ENCODE measurements at regions not wholly inside any gene's neighbourhood (a gene's known extent, or its start where the extent isn't known, plus 50 kb on each side); places are given as distances from the start of the nearest gene placed in this dataset.

DNA sequence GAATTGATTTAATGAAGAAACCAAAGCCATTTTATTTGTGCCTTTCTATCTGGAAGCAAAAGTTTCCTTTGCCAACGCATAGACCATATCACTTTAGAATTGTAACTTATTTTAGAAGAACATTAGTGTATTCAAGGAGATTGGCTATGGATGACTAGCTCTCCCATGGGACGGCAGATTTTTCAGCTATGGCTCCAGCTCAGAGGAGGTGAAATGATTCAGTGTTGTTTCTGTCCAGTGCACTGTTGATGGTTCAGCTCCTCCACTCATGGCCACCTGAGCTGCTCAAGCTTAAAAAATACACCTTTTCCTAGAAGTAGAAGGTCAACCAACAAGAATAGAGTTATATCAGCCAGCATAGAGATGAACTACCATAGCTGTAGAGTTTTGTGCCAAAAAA, 1597.5 kb upstream of the PIK3C3 start:
- TF ChIP-seq, protein P1, sequence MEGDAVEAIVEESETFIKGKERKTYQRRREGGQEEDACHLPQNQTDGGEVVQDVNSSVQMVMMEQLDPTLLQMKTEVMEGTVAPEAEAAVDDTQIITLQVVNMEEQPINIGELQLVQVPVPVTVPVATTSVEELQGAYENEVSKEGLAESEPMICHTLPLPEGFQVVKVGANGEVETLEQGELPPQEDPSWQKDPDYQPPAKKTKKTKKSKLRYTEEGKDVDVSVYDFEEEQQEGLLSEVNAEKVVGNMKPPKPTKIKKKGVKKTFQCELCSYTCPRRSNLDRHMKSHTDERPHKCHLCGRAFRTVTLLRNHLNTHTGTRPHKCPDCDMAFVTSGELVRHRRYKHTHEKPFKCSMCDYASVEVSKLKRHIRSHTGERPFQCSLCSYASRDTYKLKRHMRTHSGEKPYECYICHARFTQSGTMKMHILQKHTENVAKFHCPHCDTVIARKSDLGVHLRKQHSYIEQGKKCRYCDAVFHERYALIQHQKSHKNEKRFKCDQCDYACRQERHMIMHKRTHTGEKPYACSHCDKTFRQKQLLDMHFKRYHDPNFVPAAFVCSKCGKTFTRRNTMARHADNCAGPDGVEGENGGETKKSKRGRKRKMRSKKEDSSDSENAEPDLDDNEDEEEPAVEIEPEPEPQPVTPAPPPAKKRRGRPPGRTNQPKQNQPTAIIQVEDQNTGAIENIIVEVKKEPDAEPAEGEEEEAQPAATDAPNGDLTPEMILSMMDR (IDR thresholded peaks at IDR 0.05 in 8 of 11, conservative IDR thresholded peaks at IDR 0.05 in 3 of 11) = no peak
- TF ChIP-seq POLR2A (IDR thresholded peaks at IDR 0.05) = no peak
- no peak for TF ChIP-seq POLR2AphosphoS5 (IDR thresholded peaks at IDR 0.05)
